ENCODE measurements at regions not wholly inside any gene's neighbourhood (a gene's known extent, or its start where the extent isn't known, plus 50 kb on each side); places are given as distances from the start of the nearest gene placed in this dataset.

GRCh38 chr4:65791111-65791811, 121.0 kb upstream of the EPHA5 start:
- no peak for TF ChIP-seq EZH2phosphoT487 (IDR thresholded peaks at IDR 0.05; ENCODE audit: insufficient read depth, low read depth)
- no peak for TF ChIP-seq EZH2 (IDR thresholded peaks at IDR 0.05; ENCODE audit: insufficient read depth, poor library complexity, severe bottlenecking)

Data from GM23248 (cell line).